ENCODE measurements at regions not wholly inside any gene's neighbourhood (a gene's known extent, or its start where the extent isn't known, plus 50 kb on each side); places are given as distances from the start of the nearest gene placed in this dataset.

DNA sequence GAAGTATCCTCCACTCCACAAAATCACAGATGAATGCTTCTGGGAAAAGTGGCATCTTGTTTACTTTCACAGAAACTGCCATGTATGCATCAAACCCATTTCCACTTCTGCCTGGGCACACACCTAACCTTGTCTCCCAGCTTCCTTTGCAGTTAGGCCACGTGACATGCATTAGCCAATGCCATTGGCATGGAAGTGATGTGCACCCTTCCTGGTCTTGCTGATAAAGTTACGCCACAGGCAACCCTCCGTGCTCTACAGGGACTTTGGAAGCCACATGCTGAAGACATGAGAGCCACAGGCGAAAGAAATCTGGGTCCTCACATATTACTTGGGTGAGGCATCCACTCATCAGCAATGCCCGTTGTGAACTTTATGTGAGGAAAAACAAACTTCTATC lies 123.3 kb downstream of the USP46 start:
- Mint-ChIP-seq H3K4me3 (no peak overlapping the region), H3K4me1 (ENCODE audit: low read depth) (no peaks in the 10 kb centered on the region), H3K36me3 (ENCODE audit: insufficient read depth in 2 of 2) (peaks cover 1 to 3% of the 10 kb centered on the region in 2 donors), H3K27ac (no peak overlapping the region), H3K9me3 (peaks cover 5 to 8% of the 10 kb centered on the region in 2 donors), H3K27me3 (ENCODE audit: low read depth) (peaks cover 9% of the 10 kb centered on the region)
- ATAC-seq (replicated peaks in 1 of 2) (no peak), DNase-seq (no peak)

All from activated T-cell treated with anti-CD3 and anti-CD28 coated beads, Interleukin-2, amount 50 U/mL, for 72 hours (primary cell).